ENCODE measurements at regions not wholly inside any gene's neighbourhood (a gene's known extent, or its start where the extent isn't known, plus 50 kb on each side); places are given as distances from the start of the nearest gene placed in this dataset.

DNA sequence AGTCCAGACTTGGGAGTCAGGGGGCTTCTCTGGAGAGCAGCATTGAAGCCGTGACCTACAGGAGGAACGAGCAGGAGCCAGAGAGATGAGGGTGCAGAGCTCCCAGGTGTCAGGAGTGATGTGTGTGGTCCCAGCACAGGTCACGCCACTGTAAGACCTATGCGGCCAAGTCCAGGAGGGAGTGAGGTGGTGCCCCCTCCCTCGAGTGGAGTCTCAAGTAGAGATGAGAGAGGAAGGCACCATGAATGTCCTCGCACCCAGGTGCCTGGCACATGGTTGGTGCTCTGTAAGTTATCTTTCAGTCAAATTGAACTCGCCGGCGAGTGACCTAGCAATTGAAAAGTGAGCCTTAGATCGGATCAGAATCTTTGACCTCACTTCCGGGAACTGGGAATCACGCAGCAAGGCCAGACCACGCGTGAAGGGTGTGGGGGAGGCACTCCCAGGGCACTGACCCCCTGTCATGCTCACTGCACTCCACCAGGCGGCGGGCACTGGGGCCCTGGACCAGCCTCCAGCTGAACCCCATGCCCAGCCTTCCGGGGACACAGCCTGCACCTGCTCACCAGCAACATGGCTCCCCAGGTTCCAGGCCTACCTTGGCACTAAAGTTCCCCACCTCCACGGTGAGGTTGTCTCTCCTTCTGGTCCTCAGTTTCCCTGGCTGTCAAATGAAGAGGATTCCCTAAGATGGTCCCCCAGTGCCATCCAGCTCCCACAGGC is 127.4 kb downstream of the HMX1 start:
- no peak overlapping the region for H2AFZ ChIP-seq (ENCODE audit: control insufficient read depth, low read depth, low read length)
- DNase-seq (ENCODE audit: low read depth, low spot score) (no peak), ATAC-seq (no peak), FAIRE-seq (no peak)
- BruUV-seq (replicated peaks) = no TSS peak
- H4K20me1 ChIP-seq (ENCODE audit: control insufficient read depth, insufficient read depth) = no peaks in the 10 kb centered on the region
- ChIA-PET SMC1A (ENCODE audit: uncharacterized antibody, unreplicated experiment) (no interaction called here), POLR2A (no interaction called here), CTCF (no interaction called here), RAD21 (ENCODE audit: unreplicated experiment) (no interaction called here)
- H3K36me3 ChIP-seq (ENCODE audit: control insufficient read depth in 2 of 2, insufficient read depth in 2 of 2, low read length in 1 of 2) = no peaks in the 10 kb centered on the region
- in situ Hi-C loops (cut with MboI) (no loop called here), intact Hi-C loops (cut with micrococcal nuclease; ENCODE audit: unreplicated experiment) (no loop called here)
- H3K9me3 ChIP-seq (replicated peaks; ENCODE audit: control insufficient read depth, insufficient read depth, low read length) = no peaks in the 10 kb centered on the region
- no peak overlapping the region for H3K4me2 ChIP-seq (ENCODE audit: control insufficient read depth, insufficient read depth)
- 16% methylated on average over 15 of the region's 18 CpGs for WGBS (ENCODE audit: insufficient coverage, insufficient replicate concordance, low lambda C conversion rate, missing lambda C conversion rate)
- H3K4me1 ChIP-seq (ENCODE audit: control insufficient read depth, insufficient read depth, low read length) = no peaks in the 10 kb centered on the region
- no peak overlapping the region for H3K4me3 ChIP-seq
- H3K27me3 ChIP-seq (replicated peaks in 1 of 2; ENCODE audit: control insufficient read depth in 2 of 2, insufficient read depth in 2 of 2, low read length in 1 of 2) = no peaks in the 10 kb centered on the region
- H3K9ac ChIP-seq (ENCODE audit: control insufficient read depth, insufficient read depth, low read length) = no peak overlapping the region
- H3K79me2 ChIP-seq (ENCODE audit: control insufficient read depth, insufficient read depth, low read length) = no peaks in the 10 kb centered on the region
- no peak for TF ChIP-seq YBX1 (IDR thresholded peaks at IDR 0.05)
- TF ChIP-seq CBFB (IDR thresholded peaks at IDR 0.05; ENCODE audit: low read depth) = no peak
- TF ChIP-seq IKZF2 (IDR thresholded peaks at IDR 0.05) = no peak
- H3K27ac ChIP-seq (ENCODE audit: control insufficient read depth, insufficient read depth) = no peak overlapping the region

DNA sequence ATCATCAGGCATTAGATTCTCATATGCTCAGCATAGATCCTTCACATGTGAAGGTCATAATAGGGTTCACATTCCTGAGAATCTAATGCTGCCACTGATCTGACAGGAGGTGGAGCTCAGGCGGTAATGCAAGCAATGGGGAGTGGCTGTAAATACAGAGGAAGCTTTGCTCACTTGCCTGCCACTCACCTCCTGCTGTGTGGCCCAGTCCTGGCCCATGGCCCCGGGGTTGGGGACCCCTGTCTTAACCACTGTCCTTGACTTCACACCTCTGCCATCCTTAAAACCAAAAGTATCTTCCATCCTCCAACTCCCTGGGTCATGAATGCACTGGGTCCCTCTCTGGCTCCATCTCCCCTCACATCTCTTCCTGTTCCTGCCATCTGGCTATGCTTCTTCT is 129.1 kb downstream of the HMX1 start:
- in situ Hi-C loops (cut with MboI) (no loop called here), intact Hi-C loops (cut with micrococcal nuclease; ENCODE audit: unreplicated experiment) (no loop called here)
- no TSS peak for BruUV-seq (replicated peaks)
- Histone ChIP-seq H3K27me3 (replicated peaks in 1 of 2; ENCODE audit: control insufficient read depth in 2 of 2, insufficient read depth in 2 of 2, low read length in 1 of 2) (no peaks in the 10 kb centered on the region), H3K4me2 (ENCODE audit: control insufficient read depth, insufficient read depth) (no peak overlapping the region), H3K36me3 (ENCODE audit: control insufficient read depth in 2 of 2, insufficient read depth in 2 of 2, low read length in 1 of 2) (no peaks in the 10 kb centered on the region), H2AFZ (ENCODE audit: control insufficient read depth, low read depth, low read length) (no peak overlapping the region), H3K79me2 (ENCODE audit: control insufficient read depth, insufficient read depth, low read length) (no peaks in the 10 kb centered on the region), H3K9me3 (replicated peaks; ENCODE audit: control insufficient read depth, insufficient read depth, low read length) (no peaks in the 10 kb centered on the region; the same call in 2 of the 3 replicates), H3K27ac (ENCODE audit: control insufficient read depth, insufficient read depth) (no peak overlapping the region), H3K4me3 (no peak overlapping the region), H3K4me1 (ENCODE audit: control insufficient read depth, insufficient read depth, low read length) (no peaks in the 10 kb centered on the region), H4K20me1 (ENCODE audit: control insufficient read depth, insufficient read depth) (no peaks in the 10 kb centered on the region), H3K9ac (ENCODE audit: control insufficient read depth, insufficient read depth, low read length) (no peak overlapping the region)
- RAD21 ChIA-PET (ENCODE audit: unreplicated experiment) = no interaction called here
- SMC1A ChIA-PET (ENCODE audit: uncharacterized antibody, unreplicated experiment) = no interaction called here
- CTCF ChIA-PET = no interaction called here
- DNase-seq (ENCODE audit: low read depth, low spot score) (no peak), ATAC-seq (no peak), FAIRE-seq (no peak)
- WGBS (ENCODE audit: insufficient coverage, insufficient replicate concordance, low lambda C conversion rate, missing lambda C conversion rate) = 38% methylated on average over 2 of the region's 2 CpGs
- POLR2A ChIA-PET = no interaction called here
- TF ChIP-seq SUZ12 (IDR thresholded peaks at IDR 0.05; ENCODE audit: unreplicated experiment) (no peak), YBX1 (IDR thresholded peaks at IDR 0.05) (no peak), MYB (IDR thresholded peaks at IDR 0.05; ENCODE audit: borderline replicate concordance, low read depth, low read length) (no peak), GABPA (IDR thresholded peaks at IDR 0.05; ENCODE audit: low read depth) (no peak), KAT2A (conservative IDR thresholded peaks at IDR 0.05; ENCODE audit: control insufficient read depth, low read depth, low read length) (no peak), CHD4 (IDR thresholded peaks at IDR 0.05) (no peak), ZNF274 (IDR thresholded peaks at IDR 0.05; ENCODE audit: insufficient read depth, insufficient read length) (no peak), SMC3 (IDR thresholded peaks at IDR 0.05; ENCODE audit: borderline replicate concordance, low read length) (no peak), POLR2AphosphoS2 (IDR thresholded peaks at IDR 0.05; ENCODE audit: low read depth, low read length) (no peak)
- TF ChIP-seq, protein P1, sequence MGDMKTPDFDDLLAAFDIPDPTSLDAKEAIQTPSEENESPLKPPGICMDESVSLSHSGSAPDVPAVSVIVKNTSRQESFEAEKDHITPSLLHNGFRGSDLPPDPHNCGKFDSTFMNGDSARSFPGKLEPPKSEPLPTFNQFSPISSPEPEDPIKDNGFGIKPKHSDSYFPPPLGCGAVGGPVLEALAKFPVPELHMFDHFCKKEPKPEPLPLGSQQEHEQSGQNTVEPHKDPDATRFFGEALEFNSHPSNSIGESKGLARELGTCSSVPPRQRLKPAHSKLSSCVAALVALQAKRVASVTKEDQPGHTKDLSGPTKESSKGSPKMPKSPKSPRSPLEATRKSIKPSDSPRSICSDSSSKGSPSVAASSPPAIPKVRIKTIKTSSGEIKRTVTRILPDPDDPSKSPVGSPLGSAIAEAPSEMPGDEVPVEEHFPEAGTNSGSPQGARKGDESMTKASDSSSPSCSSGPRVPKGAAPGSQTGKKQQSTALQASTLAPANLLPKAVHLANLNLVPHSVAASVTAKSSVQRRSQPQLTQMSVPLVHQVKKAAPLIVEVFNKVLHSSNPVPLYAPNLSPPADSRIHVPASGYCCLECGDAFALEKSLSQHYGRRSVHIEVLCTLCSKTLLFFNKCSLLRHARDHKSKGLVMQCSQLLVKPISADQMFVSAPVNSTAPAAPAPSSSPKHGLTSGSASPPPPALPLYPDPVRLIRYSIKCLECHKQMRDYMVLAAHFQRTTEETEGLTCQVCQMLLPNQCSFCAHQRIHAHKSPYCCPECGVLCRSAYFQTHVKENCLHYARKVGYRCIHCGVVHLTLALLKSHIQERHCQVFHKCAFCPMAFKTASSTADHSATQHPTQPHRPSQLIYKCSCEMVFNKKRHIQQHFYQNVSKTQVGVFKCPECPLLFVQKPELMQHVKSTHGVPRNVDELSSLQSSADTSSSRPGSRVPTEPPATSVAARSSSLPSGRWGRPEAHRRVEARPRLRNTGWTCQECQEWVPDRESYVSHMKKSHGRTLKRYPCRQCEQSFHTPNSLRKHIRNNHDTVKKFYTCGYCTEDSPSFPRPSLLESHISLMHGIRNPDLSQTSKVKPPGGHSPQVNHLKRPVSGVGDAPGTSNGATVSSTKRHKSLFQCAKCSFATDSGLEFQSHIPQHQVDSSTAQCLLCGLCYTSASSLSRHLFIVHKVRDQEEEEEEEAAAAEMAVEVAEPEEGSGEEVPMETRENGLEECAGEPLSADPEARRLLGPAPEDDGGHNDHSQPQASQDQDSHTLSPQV (IDR thresholded peaks at IDR 0.05) = no peak
